MCF 10A (cell line): ENCODE measurements at regions not wholly inside any gene's neighbourhood (a gene's known extent, or its start where the extent isn't known, plus 50 kb on each side); places are given as distances from the start of the nearest gene placed in this dataset.

Experiments
- BruUV-seq: library from RNA; stranded (reverse); fragments of 400-500 nt; replicated peaks from 2 replicates; lab custom pipeline; 2021; lab: Mats Ljungman, UMichigan
- CTCF ChIA-PET: fragments of 300-600 bp; sonication (Branson Sonifier 250); formaldehyde crosslinking; extraction: SDS; loops from one replicate; lab custom pipeline; 2021; ENCODE audit warnings: antibody characterized with exemption, inconsistent platforms; lab: Yijun Ruan, JAX
- POLR2A ChIA-PET: fragments of 300-600, 350-650 bp; sonication (Branson Sonifier 250); formaldehyde crosslinking; extraction: SDS; loops from one replicate; lab custom pipeline; 2020; ENCODE audit warnings: antibody characterized with exemption, inconsistent platforms; lab: Yijun Ruan, JAX
- DNase-seq: peaks from one replicate; pipeline ENCODE4 v3.0.0-alpha.2; 2018; ENCODE audit not compliant: unreplicated experiment
- H3K27ac Mint-ChIP-seq: one replicate; pipeline ENCODE4 v1.8.0; 2022; ENCODE audit warnings: mild to moderate bottlenecking, low read depth, mixed read lengths; ENCODE audit not compliant: unreplicated experiment
- H3K27me3 Mint-ChIP-seq: one replicate; pipeline ENCODE4 v1.8.0; 2022; ENCODE audit warnings: mixed read lengths; ENCODE audit not compliant: insufficient read depth, unreplicated experiment
- H3K36me3 Mint-ChIP-seq: one replicate; pipeline ENCODE4 v1.8.0; 2022; ENCODE audit warnings: mild to moderate bottlenecking, moderate library complexity, mixed read lengths; ENCODE audit not compliant: insufficient read depth, unreplicated experiment
- H3K4me1 Mint-ChIP-seq: one replicate; pipeline ENCODE4 v1.8.0; 2022; ENCODE audit warnings: mixed read lengths; ENCODE audit not compliant: insufficient read depth, unreplicated experiment
- H3K4me3 Mint-ChIP-seq: one replicate; pipeline ENCODE4 v1.8.0; 2022; ENCODE audit warnings: mild to moderate bottlenecking, moderate library complexity, mixed read lengths; ENCODE audit not compliant: unreplicated experiment
- H3K9me3 Mint-ChIP-seq: one replicate; pipeline ENCODE4 v1.8.0; 2022; ENCODE audit warnings: mixed read lengths; ENCODE audit not compliant: unreplicated experiment
- CTCF ChIP-seq: fragments of 200-600 bp; IDR thresholded peaks from one replicate; pipeline ENCODE4 v1.8.0; 2022; ENCODE audit warnings: antibody characterized with exemption, mild to moderate bottlenecking; ENCODE audit not compliant: unreplicated experiment
- intact Hi-C: fragments of 100-400 bp; cut with micrococcal nuclease; formaldehyde crosslinking; loops from 2 replicates; pipeline ENCODE4 v1.14.1; 2022

GRCh38 chr3:135759651-135760050 is 205.9 kb upstream of the PPP2R3A start:
- no peak for DNase-seq
- ChIA-PET CTCF (no interaction called here), POLR2A (no interaction called here)
- Mint-ChIP-seq H3K36me3 (no peaks in the 10 kb centered on the region), H3K4me3 (no peak overlapping the region), H3K4me1 (no peaks in the 10 kb centered on the region), H3K9me3 (no peaks in the 10 kb centered on the region), H3K27ac (no peak overlapping the region), H3K27me3 (peaks cover 11% of the 10 kb centered on the region)
- no TSS peak for BruUV-seq
- intact Hi-C loops = no loop called here
- no peak for TF ChIP-seq CTCF

- H3K4me1 Mint-ChIP-seq = no peaks in the 10 kb centered on the region
- DNase-seq = no peak
- ChIA-PET CTCF (no interaction called here), POLR2A (no interaction called here)
- H3K4me3 Mint-ChIP-seq = no peak overlapping the region
- no peak overlapping the region for H3K27ac Mint-ChIP-seq
- BruUV-seq = no TSS peak
- intact Hi-C loops = no loop called here
- H3K9me3 Mint-ChIP-seq = no peaks in the 10 kb centered on the region
- H3K36me3 Mint-ChIP-seq = no peaks in the 10 kb centered on the region
- no peak for TF ChIP-seq CTCF
- peaks cover 11% of the 10 kb centered on the region for H3K27me3 Mint-ChIP-seq
Observed at GRCh38 chr3:135760581-135760980, 204.9 kb upstream of the PPP2R3A start.

- no TSS peak for BruUV-seq
- ChIA-PET POLR2A (no interaction called here), CTCF (interaction anchor here (0.6 to 1.0 kb wide), 3 partner anchors 19 to 279 kb away, joined by 3 read pairs; no protein-coding TSS in a partner anchor)
- no peaks in the 10 kb centered on the region for H3K36me3 Mint-ChIP-seq
- no peak overlapping the region for H3K4me3 Mint-ChIP-seq
- no peak for DNase-seq
- no peak for TF ChIP-seq CTCF
- intact Hi-C loops = no loop called here
- no peaks in the 10 kb centered on the region for H3K4me1 Mint-ChIP-seq
- H3K9me3 Mint-ChIP-seq = peaks cover 6% of the 10 kb centered on the region
- H3K27ac Mint-ChIP-seq = no peak overlapping the region
- H3K27me3 Mint-ChIP-seq = peaks cover 11% of the 10 kb centered on the region
Observed at GRCh38 chr3:135762188-135762856, 203.2 kb upstream of the PPP2R3A start.

GRCh38 chr3:135766115-135766514 is 199.4 kb upstream of the PPP2R3A start:
- BruUV-seq = no TSS peak
- intact Hi-C loops = no loop called here
- Mint-ChIP-seq H3K4me3 (no peak overlapping the region), H3K9me3 (peaks cover 6% of the 10 kb centered on the region), H3K36me3 (no peaks in the 10 kb centered on the region), H3K4me1 (no peaks in the 10 kb centered on the region), H3K27ac (no peak overlapping the region), H3K27me3 (peaks cover 4% of the 10 kb centered on the region)
- ChIA-PET CTCF (no interaction called here), POLR2A (no interaction called here)
- DNase-seq = no peak
- TF ChIP-seq CTCF = no peak
